ENCODE measurements at regions not wholly inside any gene's neighbourhood (a gene's known extent, or its start where the extent isn't known, plus 50 kb on each side); places are given as distances from the start of the nearest gene placed in this dataset.

- DNase-seq, result no peak
- WGBS, 3 donors, result 90 to 94% (median 92%) methylated on average over 15 of the region's 15 CpGs
- intact Hi-C loops (cut with DNase I), result loop anchor here in 1 of 4 donors (10.0 kb wide), 1 partner anchor 55 kb away; no protein-coding TSS in a partner anchor
These were observed 122.1 kb upstream of the COL5A1 start for GRCh38 chr9:134519375-134520070.

GRCh38 chr9:134521817-134522501, 119.6 kb upstream of the COL5A1 start:
- no peak overlapping the region for H3K4me3 ChIP-seq
- no peaks in the 10 kb centered on the region for H3K27me3 ChIP-seq
- no peaks in the 10 kb centered on the region for H3K9me3 ChIP-seq
- no peak for DNase-seq
- TF ChIP-seq CTCF (IDR thresholded peaks at IDR 0.05), result no peak
- no peak for TF ChIP-seq POLR2A (IDR thresholded peaks at IDR 0.05)
- TF ChIP-seq EP300 (IDR thresholded peaks at IDR 0.05), result no peak
- H3K36me3 ChIP-seq, result no peaks in the 10 kb centered on the region
- intact Hi-C loops (cut with DNase I), result loop anchor here in 1 of 4 donors (10.0 kb wide), 1 partner anchor 57 kb away; no protein-coding TSS in a partner anchor
- no peak overlapping the region for H3K27ac ChIP-seq
- 81 to 87% (median 83%) methylated on average over 25 of the region's 25 CpGs for WGBS, 3 donors
- no peaks in the 10 kb centered on the region for H3K4me1 ChIP-seq (ENCODE audit: insufficient read depth)

More at GRCh38 chr9:134519375-134520070, 122.1 kb upstream of the COL5A1 start:
- no peak overlapping the region for H3K4me3 ChIP-seq
- no peak overlapping the region for H3K27ac ChIP-seq
- H3K4me1 ChIP-seq (ENCODE audit: insufficient read depth), result no peaks in the 10 kb centered on the region
- H3K27me3 ChIP-seq, result no peaks in the 10 kb centered on the region
- no peaks in the 10 kb centered on the region for H3K36me3 ChIP-seq
- TF ChIP-seq POLR2A (IDR thresholded peaks at IDR 0.05) (no peak), CTCF (IDR thresholded peaks at IDR 0.05) (no peak)
- no peaks in the 10 kb centered on the region for H3K9me3 ChIP-seq

GRCh38 chr9:134522502-134522848, 119.1 kb upstream of the COL5A1 start:
- H3K9me3 ChIP-seq, result no peaks in the 10 kb centered on the region
- intact Hi-C loops (cut with DNase I), result loop anchor here in 1 of 4 donors (10.0 kb wide), 1 partner anchor 58 kb away; no protein-coding TSS in a partner anchor
- no peaks in the 10 kb centered on the region for H3K4me1 ChIP-seq (ENCODE audit: insufficient read depth)
- H3K36me3 ChIP-seq, result no peaks in the 10 kb centered on the region
- 82 to 86% (median 82%) methylated on average over 7 of the region's 7 CpGs for WGBS, 3 donors
- H3K4me3 ChIP-seq, result no peak overlapping the region
- H3K27ac ChIP-seq, result no peak overlapping the region
- no peak for DNase-seq
- H3K27me3 ChIP-seq, result no peaks in the 10 kb centered on the region
- TF ChIP-seq EP300 (IDR thresholded peaks at IDR 0.05) (no peak), POLR2A (IDR thresholded peaks at IDR 0.05) (no peak), CTCF (IDR thresholded peaks at IDR 0.05) (no peak)

GRCh38 chr9:134522976-134523375, 118.6 kb upstream of the COL5A1 start:
- 83 to 89% (median 86%) methylated on average over 11 of the region's 11 CpGs for WGBS, 3 donors
- no peaks in the 10 kb centered on the region for H3K9me3 ChIP-seq
- no peak for DNase-seq
- no peaks in the 10 kb centered on the region for H3K36me3 ChIP-seq
- no peaks in the 10 kb centered on the region for H3K4me1 ChIP-seq (ENCODE audit: insufficient read depth)
- H3K4me3 ChIP-seq, result no peak overlapping the region
- no peak for TF ChIP-seq CTCF (IDR thresholded peaks at IDR 0.05)
- no peak for TF ChIP-seq EP300 (IDR thresholded peaks at IDR 0.05)
- no peak for TF ChIP-seq POLR2A (IDR thresholded peaks at IDR 0.05)
- intact Hi-C loops (cut with DNase I), result loop anchor here in 1 of 4 donors (10.0 kb wide), 1 partner anchor 58 kb away; no protein-coding TSS in a partner anchor
- no peak overlapping the region for H3K27ac ChIP-seq
- no peaks in the 10 kb centered on the region for H3K27me3 ChIP-seq

Data from ovary (tissue), 7 donors.